DND-41 (cell line): ENCODE measurements at regions not wholly inside any gene's neighbourhood (a gene's known extent, or its start where the extent isn't known, plus 50 kb on each side); places are given as distances from the start of the nearest gene placed in this dataset.

Experiments used
- CTCF ChIP-seq: IDR thresholded peaks from 2 replicates; pipeline ENCODE4 v1.5.1; 2012; ENCODE audit warnings: borderline replicate concordance, low read length, moderate library complexity, mild to moderate bottlenecking; ENCODE audit not compliant: poor library complexity, severe bottlenecking; ENCODE audit errors: extremely low read depth
- EZH2 ChIP-seq: IDR thresholded peaks from 3 replicates; pipeline ENCODE4 v1.6.1; 2012; ENCODE audit warnings: borderline replicate concordance, low read depth, mild to moderate bottlenecking, moderate library complexity, low read length, inconsistent platforms; ENCODE audit not compliant: severe bottlenecking

GRCh38 chr12:17976202-17976601 is 113.8 kb downstream of the RERGL start:
- no peak for TF ChIP-seq CTCF
- no peak for TF ChIP-seq EZH2
